GM18870 (cell line): ENCODE measurements at regions not wholly inside any gene's neighbourhood (a gene's known extent, or its start where the extent isn't known, plus 50 kb on each side); places are given as distances from the start of the nearest gene placed in this dataset.
A peak's percentile ranks its signal among the peaks of the same experiment; 100 is the strongest.

ENCODE experiments used
- ATAC-seq: cut with Tn5 transposase; IDR thresholded peaks from one replicate; pipeline ENCODE4 v1.9.1; 2021; ENCODE audit warnings: moderate library complexity; ENCODE audit not compliant: unreplicated experiment

DNA sequence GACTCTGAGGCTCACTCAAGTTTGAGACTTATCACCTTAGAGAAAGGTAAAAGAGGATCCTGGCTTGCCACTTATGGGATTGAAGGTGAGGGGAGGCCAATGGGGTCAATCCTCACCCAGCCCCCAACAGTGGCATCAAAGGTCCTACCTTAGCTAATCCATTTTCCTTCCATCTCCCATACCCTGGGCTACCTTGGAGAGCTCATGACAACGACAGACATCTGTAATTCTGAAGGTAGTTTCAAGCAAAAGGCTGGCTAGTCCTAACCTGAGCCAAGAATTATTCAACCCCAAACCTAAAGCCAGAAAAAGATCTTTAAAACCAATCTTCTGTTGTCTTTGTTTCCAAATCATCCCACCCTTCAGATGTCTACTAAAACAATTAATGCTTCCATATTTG, 179.2 kb upstream of the GHITM start:
- no peak for ATAC-seq

DNA sequence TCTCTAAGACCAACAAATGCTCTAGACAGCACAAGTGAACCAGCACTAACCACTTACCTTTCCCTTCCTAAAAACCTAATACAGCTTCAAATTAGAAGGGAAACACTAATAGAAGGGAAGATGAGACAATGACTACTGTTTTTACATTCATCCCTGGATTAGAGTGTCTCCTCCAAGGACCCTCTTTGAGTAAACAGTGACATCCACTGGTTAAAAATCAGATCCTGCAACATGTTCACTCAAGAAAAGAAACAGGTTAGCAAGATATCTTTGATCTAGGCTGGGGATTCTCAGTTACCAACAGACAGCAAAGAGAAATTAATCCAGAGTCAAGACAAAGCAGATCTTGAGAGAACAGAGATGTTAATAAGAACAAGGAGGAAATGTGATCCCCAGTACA, 177.7 kb upstream of the GHITM start:
- no peak for ATAC-seq

DNA sequence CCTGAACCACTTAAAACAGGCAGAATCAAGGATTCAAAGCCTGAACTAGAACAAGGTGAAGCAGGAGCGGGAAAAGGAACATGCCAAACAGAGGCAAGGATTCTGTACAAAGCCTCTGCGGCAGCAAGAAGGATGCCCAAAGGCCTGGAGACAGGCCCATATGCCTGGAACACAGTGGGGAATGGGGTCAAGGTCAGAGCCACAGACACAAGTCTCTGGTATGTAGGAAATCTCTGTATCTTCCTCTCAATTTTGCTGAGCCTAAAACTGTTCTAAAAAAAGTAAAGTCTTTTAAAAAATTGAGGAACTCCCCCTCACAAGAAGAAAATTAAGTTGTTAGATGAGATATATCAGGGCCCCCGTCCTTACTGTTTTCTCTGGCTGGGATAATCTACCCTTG, 175.9 kb upstream of the GHITM start:
- no peak for ATAC-seq

DNA sequence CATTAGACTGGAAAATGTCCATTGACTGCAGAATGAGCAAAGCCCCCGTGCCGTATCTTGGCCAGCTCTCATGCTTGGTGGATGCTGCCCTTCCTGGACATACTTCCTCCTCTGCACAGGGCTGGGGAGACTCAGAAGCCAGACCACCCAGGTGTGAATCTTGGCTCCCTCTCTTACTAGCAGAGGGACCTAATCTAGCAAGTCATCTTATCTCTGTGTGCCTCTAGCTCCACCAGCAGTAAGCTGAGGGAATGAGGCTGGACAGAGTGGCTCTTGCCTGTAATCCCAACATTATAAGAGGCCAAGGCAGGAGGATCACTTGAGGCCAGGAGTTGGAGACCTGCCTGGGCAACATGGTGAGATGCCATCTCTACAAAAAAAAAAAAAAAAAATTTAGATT, 173.8 kb upstream of the GHITM start:
- no peak for ATAC-seq

DNA sequence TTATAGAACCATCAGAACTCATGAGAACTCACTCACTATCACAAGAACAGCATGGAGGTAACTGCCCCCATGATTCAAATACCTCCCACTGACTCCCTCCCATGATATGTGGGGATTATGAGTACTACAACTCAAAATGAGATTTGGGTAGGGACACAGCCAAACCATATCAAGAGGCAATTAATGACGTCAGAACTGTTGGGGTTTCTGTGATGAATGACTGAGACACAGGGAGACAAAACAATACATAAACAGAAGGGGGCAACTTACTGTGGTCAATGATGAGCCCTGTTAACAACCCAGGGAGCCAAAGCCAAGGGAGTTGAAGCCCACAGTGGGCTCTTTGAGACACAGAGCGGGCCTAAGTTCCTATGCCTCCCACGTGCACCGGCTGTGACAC, 171.3 kb upstream of the GHITM start:
- ATAC-seq: no peak

DNA sequence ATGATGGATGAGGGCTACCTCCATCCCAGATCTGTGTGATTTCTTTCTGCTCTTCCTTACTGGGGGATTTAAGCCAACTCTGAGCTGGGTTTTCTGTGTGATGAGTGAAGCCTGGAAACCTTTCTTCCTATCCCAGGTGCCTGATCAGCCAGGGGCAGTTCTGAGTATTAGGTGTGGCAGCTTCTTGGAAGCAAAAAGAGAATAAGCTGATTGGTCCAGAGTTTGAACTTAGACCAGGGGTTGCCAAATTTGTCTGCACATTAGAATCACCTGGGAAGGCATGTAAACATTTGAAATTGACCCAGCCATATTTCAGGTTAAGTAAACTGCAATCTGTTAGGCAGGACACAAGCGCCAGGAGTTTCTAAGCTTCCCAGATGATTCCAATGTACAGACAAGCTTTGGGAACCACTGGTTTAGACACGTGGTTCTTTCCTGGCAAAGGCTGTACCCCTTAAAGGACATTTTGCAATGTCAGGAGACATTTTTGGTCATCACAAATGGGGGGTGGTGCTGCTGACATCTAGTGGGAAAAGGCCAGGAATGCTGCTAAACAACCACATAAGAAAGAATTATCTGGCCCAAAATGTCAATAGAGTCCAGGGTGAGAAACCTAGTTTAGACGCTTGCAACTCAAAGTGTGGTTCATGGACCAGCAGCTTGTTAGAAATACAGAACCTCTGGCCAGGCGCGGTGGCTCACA, 160.5 kb upstream of the GHITM start:
- no peak for ATAC-seq

DNA sequence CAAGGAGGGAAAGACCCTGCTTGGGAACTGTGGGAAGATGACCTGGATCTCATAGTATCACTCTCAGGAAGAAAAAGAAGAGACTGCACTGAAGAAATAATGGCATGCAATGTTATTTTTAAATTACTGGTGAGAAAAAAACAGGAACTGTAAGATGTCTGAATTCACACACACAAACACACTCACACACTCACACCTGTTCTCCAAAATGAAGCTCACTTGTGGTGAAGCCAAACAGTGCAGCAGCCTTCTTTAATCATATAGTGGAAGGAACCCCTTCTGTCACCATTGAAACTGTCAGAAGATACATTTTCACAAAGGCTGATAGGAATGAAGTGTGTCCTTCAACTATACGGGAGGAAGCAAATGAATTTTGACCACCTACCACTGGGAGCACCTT, 156.5 kb upstream of the GHITM start:
- ATAC-seq: no peak

DNA sequence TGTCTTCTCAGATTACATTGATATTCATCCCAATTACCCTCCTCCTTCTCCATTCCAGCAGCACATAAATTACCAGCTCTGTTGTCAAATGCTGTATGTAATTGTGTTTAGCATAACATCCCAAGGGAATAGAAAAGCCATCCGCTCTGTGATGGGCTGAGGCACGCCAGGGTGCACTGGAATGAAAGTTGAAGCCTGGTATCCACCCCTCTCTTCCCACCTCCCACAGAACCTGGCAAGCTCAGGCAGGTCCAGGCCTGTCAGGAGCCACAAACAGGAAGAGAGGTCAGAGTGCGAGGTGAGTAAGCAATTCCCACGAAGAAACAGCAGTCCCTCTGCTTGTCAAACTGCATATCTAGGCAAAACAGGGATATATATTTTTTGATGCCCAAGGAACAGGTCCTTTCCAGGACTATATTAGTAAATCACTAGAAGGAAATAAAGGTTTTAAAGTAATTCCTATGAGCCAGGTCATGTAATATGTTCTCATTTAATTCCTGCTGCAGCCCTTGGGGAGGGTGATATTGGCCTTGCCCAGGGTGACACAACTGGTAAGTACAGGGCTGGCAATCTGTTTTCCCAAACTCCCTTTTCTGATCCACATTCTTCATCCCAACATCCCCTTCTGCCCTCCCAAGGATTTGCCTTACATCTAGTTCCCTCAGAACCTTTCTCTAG, 155.6 kb upstream of the GHITM start:
- ATAC-seq: no peak

DNA sequence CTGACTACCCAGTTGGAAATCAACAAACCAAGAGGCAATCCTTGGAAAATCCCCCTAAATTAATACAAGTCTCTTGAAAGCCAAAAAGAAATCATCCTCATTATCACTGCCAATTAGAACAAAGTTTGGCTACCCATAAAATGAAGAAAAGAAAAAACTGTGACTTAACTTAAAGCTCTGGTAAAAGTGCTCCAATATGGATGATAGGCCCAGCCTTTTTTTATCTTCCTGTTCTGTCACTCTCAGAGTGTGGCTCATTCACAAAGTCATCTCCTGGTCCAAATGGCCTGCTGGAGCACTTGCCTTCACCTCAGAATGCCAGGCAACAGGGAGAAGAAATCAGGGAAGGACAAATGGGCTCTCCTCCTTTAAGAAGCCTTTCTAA, 155.1 kb upstream of the GHITM start:
- no peak for ATAC-seq

DNA sequence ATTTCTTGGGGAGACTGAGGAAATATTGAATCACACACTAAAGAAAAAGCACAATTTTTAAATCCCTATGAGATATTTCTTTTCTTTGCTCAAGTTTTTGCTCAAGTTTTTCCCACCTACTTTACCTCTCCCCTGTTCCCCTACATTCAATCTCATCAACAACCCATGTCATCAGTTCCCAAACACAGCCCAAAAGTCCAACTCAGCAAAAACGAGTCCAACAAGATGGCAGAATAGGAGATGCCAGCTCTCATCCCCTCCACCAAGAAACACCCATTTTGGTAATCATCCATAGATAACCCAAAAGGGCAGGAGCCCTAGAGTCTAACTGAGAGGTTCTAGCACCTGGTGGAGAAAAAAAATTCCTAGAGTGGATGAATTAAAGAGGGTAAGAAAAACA, 152.5 kb upstream of the GHITM start:
- ATAC-seq: no peak

DNA sequence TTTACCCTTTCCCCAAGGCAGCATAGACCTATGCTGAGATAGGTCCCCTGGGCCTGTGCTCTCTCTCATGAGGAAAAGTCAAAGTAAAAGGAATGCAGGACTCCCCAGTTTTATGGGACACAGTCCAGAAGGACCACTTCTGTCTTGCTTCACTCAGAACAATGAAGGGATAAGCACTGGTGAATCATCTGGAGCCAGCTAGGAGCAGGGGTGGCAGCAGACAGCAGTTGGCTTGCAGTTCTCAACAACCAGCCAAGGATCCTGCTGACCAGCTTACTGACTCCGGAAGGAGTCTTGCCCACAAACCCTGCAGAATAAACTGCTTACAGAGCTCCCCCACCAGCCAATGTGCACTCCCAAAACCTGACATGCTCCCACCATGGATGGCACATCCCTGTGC, 152.1 kb upstream of the GHITM start:
- no peak for ATAC-seq

DNA sequence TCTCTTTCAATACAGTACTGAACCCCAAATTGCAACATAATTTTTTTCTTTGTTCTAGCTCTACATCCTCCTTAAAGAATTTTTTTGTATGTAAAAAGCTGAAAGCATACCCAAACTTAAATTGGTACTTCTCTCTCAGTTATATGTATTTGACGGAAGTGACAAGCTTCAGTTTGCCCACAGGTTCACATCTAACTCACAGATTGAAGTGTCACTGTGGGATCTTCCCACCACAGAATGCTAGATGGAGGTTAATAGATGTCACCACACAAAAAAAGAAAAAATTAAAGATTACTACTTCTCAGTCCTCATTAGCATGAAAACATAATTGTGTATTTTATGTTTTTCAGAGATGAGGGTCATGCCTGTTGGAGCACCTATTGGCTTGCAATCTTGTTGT, 150.9 kb upstream of the GHITM start:
- no peak for ATAC-seq

DNA sequence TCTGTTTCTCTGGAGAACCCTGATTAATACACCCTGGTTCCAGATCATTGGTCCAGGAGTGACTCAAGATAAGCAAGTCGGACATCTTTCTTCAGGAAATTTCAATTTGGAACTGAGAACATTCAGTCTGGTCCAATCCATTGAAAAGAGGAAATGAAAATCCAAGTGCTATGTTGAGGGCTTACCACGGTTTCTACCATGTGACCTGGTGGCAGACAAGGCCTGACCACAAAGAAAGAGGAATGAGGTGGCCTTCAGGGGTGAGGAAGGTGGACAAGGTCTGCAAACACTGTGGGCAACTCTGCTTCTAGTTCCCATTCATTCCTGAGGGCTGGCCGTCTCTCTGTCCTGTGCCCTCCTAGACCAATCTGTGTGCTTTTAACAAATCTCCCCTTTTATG, 149.2 kb upstream of the GHITM start:
- peak; percentile 95 for ATAC-seq

DNA sequence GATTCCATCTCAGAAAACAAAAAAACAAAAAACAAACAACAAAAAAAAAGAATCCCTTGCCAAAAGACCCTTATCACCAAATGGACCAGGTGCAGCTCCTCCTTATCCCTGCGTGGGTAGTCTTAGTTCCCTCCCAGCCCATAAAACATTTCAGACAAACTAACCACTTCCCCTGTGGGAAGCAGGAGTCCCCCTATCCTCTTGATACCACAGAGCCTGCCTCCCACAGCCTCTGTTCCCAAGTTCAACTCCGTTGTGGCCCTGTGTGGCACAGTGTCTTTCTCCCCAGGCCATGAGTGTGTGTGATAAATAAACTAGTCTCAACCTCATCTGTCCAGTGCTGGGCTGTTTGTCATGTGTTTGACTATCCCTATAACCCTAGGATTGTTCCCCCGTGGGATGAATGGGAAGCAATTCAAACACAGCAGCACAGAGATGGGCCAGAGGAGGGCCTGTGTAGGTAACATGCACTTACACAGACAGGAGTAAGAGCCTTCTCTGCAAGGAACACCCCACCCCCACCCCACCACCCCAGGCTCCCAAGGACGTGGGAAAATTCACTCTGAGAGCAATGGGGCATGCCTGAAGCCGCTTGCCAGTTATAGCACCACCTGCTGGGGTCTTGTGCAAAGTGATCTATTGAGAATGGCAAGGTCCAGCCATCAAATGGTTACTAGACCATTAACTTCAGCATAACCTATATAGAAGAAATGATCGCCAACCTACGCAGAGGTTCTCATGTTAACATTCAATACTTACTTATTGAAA, 147.1 kb upstream of the GHITM start:
- no peak for ATAC-seq

DNA sequence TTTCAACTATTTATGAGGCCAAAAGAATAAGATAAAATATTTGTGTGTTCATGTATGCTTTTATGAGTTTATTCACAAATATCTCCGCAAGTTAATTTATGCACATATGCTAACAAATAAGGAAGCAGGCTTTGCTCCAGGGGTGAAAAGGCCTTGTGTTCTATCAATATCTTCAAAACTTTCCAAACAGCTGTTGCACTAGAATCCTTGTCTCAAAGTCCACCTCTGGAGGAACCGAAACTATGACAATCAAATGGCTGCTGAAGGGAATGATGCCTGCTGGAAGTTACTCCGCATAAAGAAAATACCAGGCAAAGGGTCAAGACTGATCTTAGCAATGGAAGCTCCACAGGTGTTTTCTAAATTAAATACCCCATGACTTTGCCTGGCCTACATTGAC, 145.0 kb upstream of the GHITM start:
- no peak for ATAC-seq

DNA sequence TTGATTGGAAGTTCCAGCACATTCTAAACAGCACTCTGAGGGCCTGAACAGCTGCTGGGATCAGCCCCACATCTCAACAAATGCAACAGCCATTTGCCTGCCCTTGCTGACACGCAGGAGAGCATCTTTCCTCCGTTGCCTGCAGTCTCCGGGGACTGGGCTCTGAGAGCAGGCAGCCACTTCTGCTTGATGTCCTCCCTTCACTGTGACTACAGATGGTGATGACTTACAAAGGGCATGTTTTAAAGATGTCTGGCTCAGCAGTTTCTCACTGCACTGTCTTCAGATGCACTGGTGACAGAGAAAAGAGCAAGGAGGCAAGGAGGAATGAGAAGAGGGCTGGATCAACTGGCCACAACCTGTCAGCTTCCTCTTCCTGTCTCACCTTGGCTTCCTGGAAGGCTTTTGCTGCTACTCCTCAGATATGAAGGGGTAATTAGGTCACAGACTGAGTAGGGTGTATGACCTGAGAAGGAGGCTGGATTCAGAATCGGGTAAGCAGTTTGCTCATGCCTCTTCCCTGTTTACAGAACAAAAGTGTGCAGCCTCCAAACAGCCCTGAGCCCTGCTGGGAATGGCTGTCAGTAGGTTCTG, 143.5 kb upstream of the GHITM start:
- ATAC-seq: no peak

DNA sequence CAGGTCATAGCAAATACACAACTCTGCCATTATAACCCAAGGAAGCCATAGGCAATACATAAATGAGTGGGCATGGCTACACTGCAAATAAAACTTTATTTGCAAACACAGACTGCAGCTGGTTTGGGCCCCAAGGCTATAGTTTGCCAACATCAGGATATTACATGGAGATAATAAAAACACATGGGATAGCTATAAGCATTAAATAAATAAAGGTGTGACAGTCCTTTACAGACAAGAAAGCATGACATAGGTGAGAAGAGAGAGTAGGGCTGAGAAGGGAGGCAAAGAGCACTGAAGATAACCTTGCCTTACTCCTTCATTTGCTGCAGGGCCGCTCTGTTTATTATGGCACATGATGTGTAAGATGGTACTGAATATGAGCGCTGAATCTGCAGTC, 135.1 kb upstream of the GHITM start:
- ATAC-seq: no peak

DNA sequence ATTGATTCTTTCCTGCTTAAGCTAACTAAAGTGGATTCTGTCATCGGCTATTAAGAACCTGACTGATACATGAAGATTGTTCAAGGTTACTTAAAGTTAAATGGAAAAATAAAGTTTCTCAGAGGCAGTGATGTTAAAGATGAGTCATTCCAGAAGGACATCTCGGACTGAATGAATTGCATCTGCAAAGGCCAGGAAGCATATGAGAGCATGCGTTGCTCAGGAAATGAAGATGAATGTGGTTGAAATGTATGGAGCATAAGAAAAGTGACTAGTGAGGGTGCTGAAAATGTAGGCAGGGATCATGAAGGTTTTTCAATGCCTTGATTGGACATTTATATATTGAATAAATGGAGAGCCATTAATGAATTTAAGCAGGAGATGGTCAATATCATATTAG, 133.9 kb upstream of the GHITM start:
- ATAC-seq: no peak

DNA sequence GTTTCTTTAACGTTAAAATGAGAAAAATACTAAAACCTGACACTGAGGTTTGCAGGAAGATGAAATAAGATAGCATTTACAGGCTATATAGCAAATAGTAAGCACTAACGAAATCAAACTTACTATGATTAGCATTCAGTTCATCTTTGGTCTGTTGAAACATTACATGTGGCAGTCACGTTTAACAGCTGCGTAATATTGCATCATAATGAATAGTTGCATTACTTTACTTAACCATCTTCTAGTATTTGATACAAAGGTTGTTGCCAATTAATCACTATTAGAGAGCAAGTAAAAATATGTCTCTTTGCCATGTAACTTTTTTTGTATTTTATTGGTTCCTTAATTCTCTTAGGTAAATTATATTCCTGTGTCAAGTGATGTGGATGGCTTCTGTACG, 131.8 kb upstream of the GHITM start:
- no peak for ATAC-seq

DNA sequence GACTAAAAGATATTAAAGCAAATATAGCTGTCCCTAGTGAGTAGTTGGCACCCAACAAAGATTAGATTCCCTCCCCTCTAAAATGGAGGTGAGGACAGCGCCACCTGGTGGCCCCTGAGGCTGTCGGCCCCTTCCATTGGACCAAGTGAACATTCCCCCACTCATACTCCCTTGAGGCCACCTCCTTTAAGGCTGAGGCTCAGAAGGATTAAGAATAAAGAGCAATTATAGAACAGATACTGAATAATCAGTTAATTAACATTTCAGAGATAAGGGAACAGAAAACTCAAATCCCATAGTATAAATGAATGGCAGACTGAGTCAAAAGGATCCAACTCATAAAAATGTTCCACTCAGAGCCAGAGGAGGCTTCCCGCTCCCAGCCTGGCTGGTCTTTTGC, 130.4 kb upstream of the GHITM start:
- ATAC-seq: no peak

DNA sequence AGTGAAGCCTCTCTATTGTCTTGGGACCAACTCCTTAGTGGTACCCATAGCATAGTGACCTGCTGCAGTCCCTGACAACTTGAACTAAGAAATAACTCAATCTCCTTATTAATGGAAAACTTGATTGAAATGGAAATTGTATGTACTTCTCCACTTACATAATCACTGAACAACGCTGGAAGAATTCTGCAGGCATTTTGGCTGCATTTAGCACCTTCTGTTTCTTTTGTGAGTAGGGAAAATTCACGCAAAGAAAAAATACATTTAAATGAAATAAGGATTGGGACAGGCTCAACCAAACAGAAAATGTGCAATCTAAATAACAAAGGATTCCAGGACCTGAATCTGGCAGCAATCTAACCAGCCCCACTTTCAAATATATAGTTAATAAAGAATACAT, 126.9 kb upstream of the GHITM start:
- ATAC-seq: no peak
